ENCODE measurements at regions not wholly inside any gene's neighbourhood (a gene's known extent, or its start where the extent isn't known, plus 50 kb on each side); places are given as distances from the start of the nearest gene placed in this dataset.

- no peak for DNase-seq
Observed at GRCh38 chr5:10875201-10875768, 114.3 kb upstream of the DAP start.

GRCh38 chr5:10874541-10874940 lies 113.5 kb upstream of the DAP start:
- no peak for DNase-seq

GRCh38 chr5:10870791-10871190 lies 109.8 kb upstream of the DAP start:
- no peak for DNase-seq

GRCh38 chr5:10868956-10869355 lies 107.9 kb upstream of the DAP start:
- DNase-seq = no peak

GRCh38 chr5:10867389-10868303 lies 106.6 kb upstream of the DAP start:
- no peak for DNase-seq

- peak; percentile 34 for DNase-seq
Observed at GRCh38 chr5:10866913-10867312, 105.9 kb upstream of the DAP start.

- peak; percentile 48 for DNase-seq
Observed at GRCh38 chr5:10863763-10864383, 102.8 kb upstream of the DAP start.

GRCh38 chr5:10862085-10862484 lies 101.1 kb upstream of the DAP start:
- DNase-seq = no peak

GRCh38 chr5:10861423-10861790 lies 100.4 kb upstream of the DAP start:
- no peak for DNase-seq

- no peak for DNase-seq
Observed at GRCh38 chr5:10860645-10861422, 99.8 kb upstream of the DAP start.

- DNase-seq = no peak
Observed at GRCh38 chr5:10860196-10860543, 99.1 kb upstream of the DAP start.

- no peak for DNase-seq
Observed at GRCh38 chr5:10859393-10860195, 98.6 kb upstream of the DAP start.

GRCh38 chr5:10858945-10859344 lies 97.9 kb upstream of the DAP start:
- DNase-seq = no peak

GRCh38 chr5:10858307-10858706 lies 97.3 kb upstream of the DAP start:
- DNase-seq = no peak

- no peak for DNase-seq
Observed at GRCh38 chr5:10857338-10857733, 96.3 kb upstream of the DAP start.

GRCh38 chr5:10856683-10857337 lies 95.8 kb upstream of the DAP start:
- peak; percentile 72 for DNase-seq

GRCh38 chr5:10856071-10856470 lies 95.0 kb upstream of the DAP start:
- no peak for DNase-seq

GRCh38 chr5:10854506-10855277 lies 93.7 kb upstream of the DAP start:
- peak; percentile 8 for DNase-seq

- no peak for DNase-seq
Observed at GRCh38 chr5:10853154-10853553, 92.1 kb upstream of the DAP start.

- DNase-seq = no peak
Observed at GRCh38 chr5:10849278-10849677, 88.2 kb upstream of the DAP start.

- no peak for DNase-seq
Observed at GRCh38 chr5:10844016-10844415, 83.0 kb upstream of the DAP start.

All from midbrain (tissue), 1 donor.